ENCODE measurements at regions not wholly inside any gene's neighbourhood (a gene's known extent, or its start where the extent isn't known, plus 50 kb on each side); places are given as distances from the start of the nearest gene placed in this dataset.

DNA sequence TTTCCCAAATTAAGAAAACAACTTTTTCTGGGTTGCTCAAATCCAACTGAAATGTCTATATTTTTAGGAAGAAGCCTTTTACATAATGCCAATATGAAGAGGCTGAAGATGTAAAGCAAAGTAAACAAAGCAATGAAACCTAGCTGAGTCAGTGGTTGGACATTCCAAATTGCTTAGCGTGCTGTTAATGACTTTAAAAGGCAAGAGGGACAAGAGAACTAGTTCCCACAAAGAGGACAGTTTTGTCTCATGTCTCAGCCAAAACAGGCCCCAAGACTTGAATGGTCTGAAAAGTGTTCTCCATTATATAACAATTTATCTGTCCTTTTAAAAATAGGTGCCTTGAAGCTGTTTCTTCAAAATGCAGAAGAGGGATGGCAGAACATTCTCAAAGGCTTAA is 407.0 kb downstream of the ENC1 start:
- peaks cover 1% of the 10 kb centered on the region for H3K27me3 Mint-ChIP-seq (ENCODE audit: unreplicated experiment)
- no peaks in the 10 kb centered on the region for H3K9me3 Mint-ChIP-seq (ENCODE audit: unreplicated experiment)
- no peaks in the 10 kb centered on the region for H3K36me3 Mint-ChIP-seq (ENCODE audit: low read depth, unreplicated experiment)
- no peak overlapping the region for H3K4me3 Mint-ChIP-seq (ENCODE audit: unreplicated experiment)
- TF ChIP-seq, protein P1, sequence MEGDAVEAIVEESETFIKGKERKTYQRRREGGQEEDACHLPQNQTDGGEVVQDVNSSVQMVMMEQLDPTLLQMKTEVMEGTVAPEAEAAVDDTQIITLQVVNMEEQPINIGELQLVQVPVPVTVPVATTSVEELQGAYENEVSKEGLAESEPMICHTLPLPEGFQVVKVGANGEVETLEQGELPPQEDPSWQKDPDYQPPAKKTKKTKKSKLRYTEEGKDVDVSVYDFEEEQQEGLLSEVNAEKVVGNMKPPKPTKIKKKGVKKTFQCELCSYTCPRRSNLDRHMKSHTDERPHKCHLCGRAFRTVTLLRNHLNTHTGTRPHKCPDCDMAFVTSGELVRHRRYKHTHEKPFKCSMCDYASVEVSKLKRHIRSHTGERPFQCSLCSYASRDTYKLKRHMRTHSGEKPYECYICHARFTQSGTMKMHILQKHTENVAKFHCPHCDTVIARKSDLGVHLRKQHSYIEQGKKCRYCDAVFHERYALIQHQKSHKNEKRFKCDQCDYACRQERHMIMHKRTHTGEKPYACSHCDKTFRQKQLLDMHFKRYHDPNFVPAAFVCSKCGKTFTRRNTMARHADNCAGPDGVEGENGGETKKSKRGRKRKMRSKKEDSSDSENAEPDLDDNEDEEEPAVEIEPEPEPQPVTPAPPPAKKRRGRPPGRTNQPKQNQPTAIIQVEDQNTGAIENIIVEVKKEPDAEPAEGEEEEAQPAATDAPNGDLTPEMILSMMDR (IDR thresholded peaks at IDR 0.05; ENCODE audit: unreplicated experiment), result no peak
- H3K27ac Mint-ChIP-seq (ENCODE audit: unreplicated experiment), result no peak overlapping the region
- no peak for DNase-seq (ENCODE audit: low spot score)
- no peaks in the 10 kb centered on the region for H3K4me1 Mint-ChIP-seq (ENCODE audit: unreplicated experiment)

DNA sequence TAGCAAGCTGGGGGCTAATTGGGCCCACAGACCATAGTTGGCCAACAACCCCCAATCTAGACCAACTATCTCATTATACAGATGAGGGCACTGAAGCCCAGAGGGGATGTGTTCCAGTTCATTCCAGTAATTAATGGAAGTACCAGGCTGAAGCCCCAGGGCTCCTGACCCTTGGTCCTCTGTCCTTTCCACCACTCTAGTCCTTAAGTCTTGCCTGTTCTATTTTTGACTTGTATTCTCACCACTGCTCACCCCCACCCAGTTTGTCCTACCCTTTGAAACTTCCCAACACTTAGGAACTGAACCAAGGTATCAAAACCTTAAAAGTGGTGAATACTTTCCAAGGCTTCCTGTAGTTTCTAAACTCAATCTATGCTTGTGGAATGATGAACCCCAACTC is 407.4 kb downstream of the ENC1 start:
- Mint-ChIP-seq H3K4me3 (ENCODE audit: unreplicated experiment) (no peak overlapping the region), H3K36me3 (ENCODE audit: low read depth, unreplicated experiment) (no peaks in the 10 kb centered on the region), H3K9me3 (ENCODE audit: unreplicated experiment) (no peaks in the 10 kb centered on the region), H3K27ac (ENCODE audit: unreplicated experiment) (no peak overlapping the region), H3K27me3 (ENCODE audit: unreplicated experiment) (no peaks in the 10 kb centered on the region), H3K4me1 (ENCODE audit: unreplicated experiment) (no peaks in the 10 kb centered on the region)
- TF ChIP-seq, protein P1 (IDR thresholded peaks at IDR 0.05; ENCODE audit: unreplicated experiment), result no peak
- no peak for DNase-seq (ENCODE audit: low spot score)

GRCh38 chr5:74232276-74232675 is 408.3 kb downstream of the ENC1 start:
- no peak overlapping the region for H3K27ac Mint-ChIP-seq (ENCODE audit: unreplicated experiment)
- no peaks in the 10 kb centered on the region for H3K36me3 Mint-ChIP-seq (ENCODE audit: low read depth, unreplicated experiment)
- no peak overlapping the region for H3K4me3 Mint-ChIP-seq (ENCODE audit: unreplicated experiment)
- no peaks in the 10 kb centered on the region for H3K4me1 Mint-ChIP-seq (ENCODE audit: unreplicated experiment)
- no peaks in the 10 kb centered on the region for H3K27me3 Mint-ChIP-seq (ENCODE audit: unreplicated experiment)
- TF ChIP-seq, protein P1 (IDR thresholded peaks at IDR 0.05; ENCODE audit: unreplicated experiment), result no peak
- DNase-seq (ENCODE audit: low spot score), result no peak
- H3K9me3 Mint-ChIP-seq (ENCODE audit: unreplicated experiment), result no peaks in the 10 kb centered on the region

DNA sequence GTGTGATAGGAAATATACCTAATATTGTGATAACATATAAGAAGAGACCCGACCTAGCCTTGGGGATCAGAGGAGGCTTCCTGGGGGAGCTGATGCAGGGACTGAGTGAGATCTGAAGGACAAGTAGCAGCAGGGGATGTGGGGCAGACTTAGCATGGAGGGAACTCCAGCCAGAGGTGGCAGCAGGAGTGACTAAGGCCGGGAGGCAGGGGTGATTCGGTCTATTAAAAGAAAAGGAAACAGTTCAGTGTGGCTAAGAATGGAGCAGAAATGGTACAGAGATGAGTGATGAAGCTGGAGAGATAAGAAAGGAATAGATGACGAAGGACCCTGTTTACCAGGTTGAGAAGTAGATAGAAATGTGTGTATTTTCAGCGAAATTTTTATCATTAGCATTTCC is 408.8 kb downstream of the ENC1 start:
- no peak overlapping the region for H3K27ac Mint-ChIP-seq (ENCODE audit: unreplicated experiment)
- no peak for DNase-seq (ENCODE audit: low spot score)
- no peaks in the 10 kb centered on the region for H3K4me1 Mint-ChIP-seq (ENCODE audit: unreplicated experiment)
- H3K9me3 Mint-ChIP-seq (ENCODE audit: unreplicated experiment), result no peaks in the 10 kb centered on the region
- no peak overlapping the region for H3K4me3 Mint-ChIP-seq (ENCODE audit: unreplicated experiment)
- TF ChIP-seq, protein P1 (IDR thresholded peaks at IDR 0.05; ENCODE audit: unreplicated experiment), result no peak
- no peaks in the 10 kb centered on the region for H3K36me3 Mint-ChIP-seq (ENCODE audit: low read depth, unreplicated experiment)
- H3K27me3 Mint-ChIP-seq (ENCODE audit: unreplicated experiment), result no peaks in the 10 kb centered on the region

DNA sequence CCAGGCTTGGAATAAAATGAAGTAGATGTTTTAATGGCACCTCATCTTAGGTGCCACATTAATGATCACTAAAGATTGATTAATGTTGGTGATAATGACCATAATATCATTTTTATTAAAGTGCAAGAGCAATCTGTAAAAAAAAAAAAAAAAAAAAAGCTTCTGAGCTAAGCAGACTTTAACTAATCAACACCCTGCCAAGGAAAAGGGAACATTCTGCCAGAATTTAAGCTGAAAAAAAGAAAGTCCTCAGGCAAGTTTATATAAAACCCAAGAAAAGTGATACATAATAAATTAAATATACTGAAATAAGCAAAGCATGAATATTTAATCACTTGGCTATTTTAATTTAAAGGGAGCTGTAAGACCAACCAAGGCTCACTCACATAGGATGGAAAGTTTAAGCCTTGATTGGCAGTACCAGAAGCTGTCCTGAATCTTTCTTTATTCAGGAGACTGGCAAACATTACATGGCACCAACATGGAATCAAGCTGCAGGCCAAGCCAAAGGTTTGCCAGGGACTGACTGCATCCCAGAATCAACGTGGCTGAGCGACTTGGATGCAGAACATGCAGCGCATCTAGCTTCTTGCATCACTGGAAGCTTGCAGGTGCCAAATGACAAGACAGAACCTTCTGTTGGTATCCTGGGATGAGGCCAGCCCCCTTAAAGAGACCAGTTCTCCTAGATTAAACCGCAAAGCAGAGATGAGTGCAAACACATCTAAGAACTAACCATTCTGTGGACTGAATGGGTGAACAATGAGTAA is 413.6 kb downstream of the ENC1 start:
- Mint-ChIP-seq H3K27me3 (ENCODE audit: unreplicated experiment) (no peaks in the 10 kb centered on the region), H3K4me3 (ENCODE audit: unreplicated experiment) (no peak overlapping the region), H3K9me3 (ENCODE audit: unreplicated experiment) (no peaks in the 10 kb centered on the region), H3K4me1 (ENCODE audit: unreplicated experiment) (no peaks in the 10 kb centered on the region), H3K27ac (ENCODE audit: unreplicated experiment) (no peak overlapping the region), H3K36me3 (ENCODE audit: low read depth, unreplicated experiment) (no peaks in the 10 kb centered on the region)
- no peak for DNase-seq (ENCODE audit: low spot score)
- TF ChIP-seq, protein P1 (IDR thresholded peaks at IDR 0.05; ENCODE audit: unreplicated experiment), result no peak

Measured in endothelial cell (in vitro differentiated cells).